Calu3 (cell line): ENCODE measurements at regions not wholly inside any gene's neighbourhood (a gene's known extent, or its start where the extent isn't known, plus 50 kb on each side); places are given as distances from the start of the nearest gene placed in this dataset.
"Not testable (repeated sequence)": the region's sequence is repeated elsewhere in the genome, so short reads cannot be mapped to it uniquely, and the experiment has no call there.

Experiments used
- BruUV-seq: library from RNA; stranded (reverse); fragments of 400-500 nt; replicated peaks from 2 replicates; lab custom pipeline; 2021; lab: Mats Ljungman, UMichigan
- CTCF ChIA-PET: fragments of 300-600 bp; sonication (Branson Sonifier 250); formaldehyde crosslinking; loops from one replicate; lab custom pipeline; 2022; ENCODE audit warnings: antibody characterized with exemption; lab: Charles Lee
- DNase-seq: peaks from one replicate; pipeline ENCODE4 v3.0.0; 2022
- H3K27ac Mint-ChIP-seq: one replicate; pipeline ENCODE4 v1.8.0; 2022; ENCODE audit warnings: mixed read lengths; ENCODE audit not compliant: unreplicated experiment
- H3K27me3 Mint-ChIP-seq: one replicate; pipeline ENCODE4 v1.8.0; 2022; ENCODE audit warnings: mixed read lengths; ENCODE audit not compliant: unreplicated experiment
- H3K36me3 Mint-ChIP-seq: one replicate; pipeline ENCODE4 v1.8.0; 2022; ENCODE audit warnings: mild to moderate bottlenecking, moderate library complexity, mixed read lengths; ENCODE audit not compliant: insufficient read depth, unreplicated experiment
- H3K4me1 Mint-ChIP-seq: one replicate; pipeline ENCODE4 v1.8.0; 2022; ENCODE audit warnings: mild to moderate bottlenecking, low read depth, mixed read lengths; ENCODE audit not compliant: unreplicated experiment
- H3K4me3 Mint-ChIP-seq: one replicate; pipeline ENCODE4 v1.8.0; 2022; ENCODE audit warnings: mild to moderate bottlenecking, low read depth, moderate library complexity, mixed read lengths; ENCODE audit not compliant: unreplicated experiment
- H3K9me3 Mint-ChIP-seq: one replicate; pipeline ENCODE4 v1.8.0; 2022; ENCODE audit warnings: low read depth, mixed read lengths; ENCODE audit not compliant: unreplicated experiment
- CTCF ChIP-seq: fragments of 200-600 bp; IDR thresholded peaks from one replicate; pipeline ENCODE4 v1.8.0; 2022; ENCODE audit warnings: antibody characterized with exemption; ENCODE audit not compliant: unreplicated experiment
- intact Hi-C: fragments of 100-400 bp; cut with micrococcal nuclease; formaldehyde crosslinking; loops from one replicate; pipeline ENCODE4 v1.10.0; 2022; ENCODE audit not compliant: unreplicated experiment

DNA sequence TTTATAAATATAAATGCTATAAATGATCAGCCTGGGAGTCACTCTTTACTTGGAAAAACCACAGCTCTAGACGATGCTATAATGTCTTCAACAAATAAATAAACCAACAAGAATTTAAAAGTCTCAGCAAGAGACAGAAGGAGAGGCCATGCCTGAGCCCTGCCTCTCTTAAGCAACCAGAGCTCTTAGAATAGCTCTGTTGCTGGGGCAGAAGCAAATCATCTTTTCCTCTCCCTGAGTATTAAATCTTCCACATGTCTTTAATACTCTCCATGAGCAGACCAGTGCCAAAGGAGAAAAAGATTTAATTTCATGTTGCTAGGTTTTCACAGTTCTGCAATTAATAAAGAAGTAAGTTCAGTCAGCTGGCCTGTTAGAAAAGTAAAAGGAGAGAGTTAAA lies 408.0 kb upstream of the SLC30A5 start:
- Mint-ChIP-seq H3K36me3 (no peaks in the 10 kb centered on the region), H3K9me3 (peaks cover 2% of the 10 kb centered on the region), H3K27me3 (no peaks in the 10 kb centered on the region), H3K4me1 (peaks cover 34% of the 10 kb centered on the region), H3K4me3 (no peak overlapping the region), H3K27ac (no peak overlapping the region)
- TF ChIP-seq CTCF, result no peak
- CTCF ChIA-PET, result interaction anchor here (0.6 kb wide), 1 partner anchor 209 kb away, joined by 3 read pairs; no protein-coding TSS in a partner anchor
- DNase-seq, result no peak
- BruUV-seq, result no TSS peak
- intact Hi-C loops, result no loop called here

- Mint-ChIP-seq H3K36me3 (no peaks in the 10 kb centered on the region), H3K4me1 (peaks cover 7% of the 10 kb centered on the region), H3K27me3 (no peaks in the 10 kb centered on the region), H3K27ac (no peak overlapping the region), H3K4me3 (no peak overlapping the region), H3K9me3 (peaks cover 8% of the 10 kb centered on the region)
- intact Hi-C loops, result no loop called here
- CTCF ChIA-PET, result no interaction called here
- BruUV-seq, result no TSS peak
- DNase-seq, result no peak
- TF ChIP-seq CTCF, result no peak
Observed at GRCh38 chr5:68688547-68688946, 405.3 kb upstream of the SLC30A5 start.

DNA sequence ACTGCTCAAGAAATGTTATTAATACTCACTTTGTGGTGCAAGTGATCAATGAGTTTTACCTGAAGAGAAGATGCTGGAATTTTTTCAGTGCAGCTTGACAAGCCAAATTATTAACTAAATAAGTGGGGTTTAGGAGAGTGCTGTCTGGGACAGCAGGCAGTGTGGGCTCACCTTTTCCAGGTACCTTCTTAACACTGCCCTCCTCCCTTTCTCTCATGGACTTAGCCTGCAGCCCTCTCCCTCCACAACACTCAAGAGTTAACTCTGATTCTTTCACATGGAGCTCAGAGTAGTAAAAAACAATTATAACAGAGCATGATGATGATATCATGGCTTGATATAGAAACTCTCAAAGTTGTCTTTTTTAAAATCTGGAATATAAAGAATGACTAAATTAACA lies 404.8 kb upstream of the SLC30A5 start:
- no peak overlapping the region for H3K4me3 Mint-ChIP-seq
- no peaks in the 10 kb centered on the region for H3K27me3 Mint-ChIP-seq
- intact Hi-C loops, result no loop called here
- no peak for TF ChIP-seq CTCF
- peaks cover 3% of the 10 kb centered on the region for H3K4me1 Mint-ChIP-seq
- CTCF ChIA-PET, result no interaction called here
- BruUV-seq, result no TSS peak
- H3K27ac Mint-ChIP-seq, result no peak overlapping the region
- DNase-seq, result no peak
- peaks cover 5% of the 10 kb centered on the region for H3K9me3 Mint-ChIP-seq
- H3K36me3 Mint-ChIP-seq, result no peaks in the 10 kb centered on the region

DNA sequence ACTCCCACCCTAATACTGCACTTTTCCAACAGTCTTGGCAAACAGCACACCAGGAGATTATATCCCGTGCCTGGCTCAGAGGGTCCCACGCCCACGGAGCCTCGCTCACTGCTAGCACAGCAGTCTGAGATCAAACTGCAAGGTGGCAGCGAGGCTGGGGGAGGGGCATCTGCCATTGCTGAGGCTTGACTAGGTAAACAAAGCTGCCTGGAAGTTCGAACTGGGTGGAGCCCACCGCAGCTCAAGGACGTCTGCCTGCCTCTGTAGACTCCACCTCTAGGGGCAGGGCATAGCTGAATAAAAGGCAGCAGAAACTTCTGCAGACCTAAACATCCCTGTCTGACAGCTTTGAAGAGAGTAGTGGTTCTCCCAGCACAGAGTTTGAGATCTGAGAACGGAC lies 401.9 kb upstream of the SLC30A5 start:
- H3K4me3 Mint-ChIP-seq, DNase-seq, intact Hi-C loops, H3K4me1 Mint-ChIP-seq, CTCF ChIA-PET, H3K9me3 Mint-ChIP-seq, H3K27me3 Mint-ChIP-seq, BruUV-seq, H3K27ac Mint-ChIP-seq, H3K36me3 Mint-ChIP-seq: not testable (repeated sequence)

DNA sequence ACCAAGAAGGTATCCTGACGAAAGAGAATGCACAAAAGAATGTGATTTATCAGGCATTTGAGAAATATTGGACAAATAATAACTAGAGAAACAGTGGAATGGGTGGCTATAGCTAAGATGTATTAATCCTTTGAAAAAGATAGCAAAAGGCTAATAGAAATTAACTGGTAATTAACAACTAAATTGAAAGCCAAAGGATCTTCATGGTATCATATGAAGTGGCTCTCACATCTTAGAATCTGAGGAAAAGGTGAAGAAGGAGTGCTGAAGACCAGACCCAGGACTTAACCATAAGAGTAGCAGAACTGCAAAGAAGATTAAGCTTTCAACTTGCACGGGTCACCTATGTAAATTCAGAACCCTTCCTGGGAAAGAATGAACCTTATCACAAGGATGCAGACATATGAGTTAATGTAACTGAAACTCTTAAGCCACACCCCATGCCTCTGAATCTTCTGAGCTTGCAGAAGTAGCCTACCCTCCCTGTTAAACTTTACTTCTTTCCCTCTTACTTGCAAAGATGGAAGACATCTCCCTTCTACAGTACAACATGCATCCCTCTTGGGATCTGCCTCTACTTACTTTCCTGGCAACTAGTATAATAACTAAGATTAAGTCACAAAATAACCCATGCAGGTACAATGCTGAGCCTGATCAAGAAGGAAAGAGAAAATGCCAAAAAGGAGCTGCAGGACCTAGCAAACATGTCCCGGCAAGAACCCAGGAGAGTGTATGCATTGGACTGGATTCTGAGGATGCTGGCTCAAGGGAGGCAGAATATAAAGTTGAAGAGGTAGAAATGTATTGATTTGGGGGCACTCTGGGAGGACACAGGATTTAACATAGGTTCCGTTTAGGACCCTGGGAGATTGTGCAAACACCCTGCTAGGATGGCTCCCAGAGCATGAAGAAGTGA lies 395.5 kb upstream of the SLC30A5 start:
- intact Hi-C loops, result no loop called here
- CTCF ChIA-PET, result no interaction called here
- no peaks in the 10 kb centered on the region for H3K9me3 Mint-ChIP-seq
- H3K4me3 Mint-ChIP-seq, result no peak overlapping the region
- H3K36me3 Mint-ChIP-seq, result no peaks in the 10 kb centered on the region
- DNase-seq, result no peak
- TF ChIP-seq CTCF, result no peak
- H3K27ac Mint-ChIP-seq, result no peak overlapping the region
- no peaks in the 10 kb centered on the region for H3K27me3 Mint-ChIP-seq
- no peaks in the 10 kb centered on the region for H3K4me1 Mint-ChIP-seq
- BruUV-seq, result no TSS peak
